ENCODE measurements at regions not wholly inside any gene's neighbourhood (a gene's known extent, or its start where the extent isn't known, plus 50 kb on each side); places are given as distances from the start of the nearest gene placed in this dataset.

DNA sequence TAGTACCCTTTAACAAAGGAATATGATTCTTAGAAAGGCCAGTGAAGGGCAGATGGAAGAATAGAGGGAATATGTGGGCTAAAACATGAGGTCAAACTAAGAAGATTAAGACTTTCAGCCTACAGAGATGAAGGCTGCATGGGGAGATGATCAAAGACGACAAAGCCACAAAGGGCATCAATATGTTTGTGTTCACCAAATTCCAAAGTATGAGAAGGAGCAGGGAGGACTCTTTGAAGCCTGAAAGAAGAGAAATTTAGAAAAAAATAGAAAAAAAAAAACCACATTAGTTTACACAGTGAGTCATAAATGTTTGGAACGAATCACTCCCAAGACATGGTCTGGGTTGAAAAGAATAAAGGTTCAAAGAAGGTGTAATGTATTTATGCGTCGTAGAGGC is 131.8 kb downstream of the NEDD1 start:
- TF ChIP-seq, protein P1, sequence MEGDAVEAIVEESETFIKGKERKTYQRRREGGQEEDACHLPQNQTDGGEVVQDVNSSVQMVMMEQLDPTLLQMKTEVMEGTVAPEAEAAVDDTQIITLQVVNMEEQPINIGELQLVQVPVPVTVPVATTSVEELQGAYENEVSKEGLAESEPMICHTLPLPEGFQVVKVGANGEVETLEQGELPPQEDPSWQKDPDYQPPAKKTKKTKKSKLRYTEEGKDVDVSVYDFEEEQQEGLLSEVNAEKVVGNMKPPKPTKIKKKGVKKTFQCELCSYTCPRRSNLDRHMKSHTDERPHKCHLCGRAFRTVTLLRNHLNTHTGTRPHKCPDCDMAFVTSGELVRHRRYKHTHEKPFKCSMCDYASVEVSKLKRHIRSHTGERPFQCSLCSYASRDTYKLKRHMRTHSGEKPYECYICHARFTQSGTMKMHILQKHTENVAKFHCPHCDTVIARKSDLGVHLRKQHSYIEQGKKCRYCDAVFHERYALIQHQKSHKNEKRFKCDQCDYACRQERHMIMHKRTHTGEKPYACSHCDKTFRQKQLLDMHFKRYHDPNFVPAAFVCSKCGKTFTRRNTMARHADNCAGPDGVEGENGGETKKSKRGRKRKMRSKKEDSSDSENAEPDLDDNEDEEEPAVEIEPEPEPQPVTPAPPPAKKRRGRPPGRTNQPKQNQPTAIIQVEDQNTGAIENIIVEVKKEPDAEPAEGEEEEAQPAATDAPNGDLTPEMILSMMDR (conservative IDR thresholded peaks at IDR 0.05; ENCODE audit: low read depth, low read length) = no peak
- TF ChIP-seq EZH2 (IDR thresholded peaks at IDR 0.05; ENCODE audit: borderline replicate concordance, low read depth, low read length, poor library complexity, severe bottlenecking) = no peak

Data from A673 (cell line).